ENCODE measurements at regions not wholly inside any gene's neighbourhood (a gene's known extent, or its start where the extent isn't known, plus 50 kb on each side); places are given as distances from the start of the nearest gene placed in this dataset.

DNA sequence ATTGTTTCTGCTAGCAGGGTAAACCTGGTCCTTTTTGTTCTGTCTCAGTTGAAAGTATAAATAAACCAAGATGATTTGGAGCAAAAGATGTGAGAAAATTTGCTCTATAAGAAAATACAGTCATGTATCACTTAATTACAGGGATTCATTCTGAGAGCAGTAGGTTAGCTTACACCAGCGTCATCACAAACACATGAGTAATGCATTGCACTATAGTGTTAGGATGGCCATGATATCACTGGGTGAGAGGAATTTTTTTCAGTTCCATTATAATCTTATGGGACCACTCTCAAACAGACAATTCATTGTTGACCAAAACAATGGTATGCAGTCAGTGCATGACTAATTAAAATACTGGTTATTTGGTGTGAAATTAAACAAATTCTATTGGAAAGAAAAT, 430.9 kb downstream of the CHSY3 start:
- TF ChIP-seq, protein P1, sequence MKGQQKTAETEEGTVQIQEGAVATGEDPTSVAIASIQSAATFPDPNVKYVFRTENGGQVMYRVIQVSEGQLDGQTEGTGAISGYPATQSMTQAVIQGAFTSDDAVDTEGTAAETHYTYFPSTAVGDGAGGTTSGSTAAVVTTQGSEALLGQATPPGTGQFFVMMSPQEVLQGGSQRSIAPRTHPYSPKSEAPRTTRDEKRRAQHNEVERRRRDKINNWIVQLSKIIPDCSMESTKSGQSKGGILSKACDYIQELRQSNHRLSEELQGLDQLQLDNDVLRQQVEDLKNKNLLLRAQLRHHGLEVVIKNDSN (CRISPR knock-in tag; IDR thresholded peaks at IDR 0.05), result no peak
- TF ChIP-seq, protein P2, sequence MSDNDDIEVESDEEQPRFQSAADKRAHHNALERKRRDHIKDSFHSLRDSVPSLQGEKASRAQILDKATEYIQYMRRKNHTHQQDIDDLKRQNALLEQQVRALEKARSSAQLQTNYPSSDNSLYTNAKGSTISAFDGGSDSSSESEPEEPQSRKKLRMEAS (CRISPR knock-in tag; IDR thresholded peaks at IDR 0.05), result no peak
- TF ChIP-seq TCF7 (CRISPR knock-in tag; IDR thresholded peaks at IDR 0.05; ENCODE audit: low read depth), result no peak
- TF ChIP-seq, protein P3, sequence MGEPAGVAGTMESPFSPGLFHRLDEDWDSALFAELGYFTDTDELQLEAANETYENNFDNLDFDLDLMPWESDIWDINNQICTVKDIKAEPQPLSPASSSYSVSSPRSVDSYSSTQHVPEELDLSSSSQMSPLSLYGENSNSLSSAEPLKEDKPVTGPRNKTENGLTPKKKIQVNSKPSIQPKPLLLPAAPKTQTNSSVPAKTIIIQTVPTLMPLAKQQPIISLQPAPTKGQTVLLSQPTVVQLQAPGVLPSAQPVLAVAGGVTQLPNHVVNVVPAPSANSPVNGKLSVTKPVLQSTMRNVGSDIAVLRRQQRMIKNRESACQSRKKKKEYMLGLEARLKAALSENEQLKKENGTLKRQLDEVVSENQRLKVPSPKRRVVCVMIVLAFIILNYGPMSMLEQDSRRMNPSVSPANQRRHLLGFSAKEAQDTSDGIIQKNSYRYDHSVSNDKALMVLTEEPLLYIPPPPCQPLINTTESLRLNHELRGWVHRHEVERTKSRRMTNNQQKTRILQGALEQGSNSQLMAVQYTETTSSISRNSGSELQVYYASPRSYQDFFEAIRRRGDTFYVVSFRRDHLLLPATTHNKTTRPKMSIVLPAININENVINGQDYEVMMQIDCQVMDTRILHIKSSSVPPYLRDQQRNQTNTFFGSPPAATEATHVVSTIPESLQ (CRISPR knock-in tag; IDR thresholded peaks at IDR 0.05), result no peak
- TF ChIP-seq, protein P4, sequence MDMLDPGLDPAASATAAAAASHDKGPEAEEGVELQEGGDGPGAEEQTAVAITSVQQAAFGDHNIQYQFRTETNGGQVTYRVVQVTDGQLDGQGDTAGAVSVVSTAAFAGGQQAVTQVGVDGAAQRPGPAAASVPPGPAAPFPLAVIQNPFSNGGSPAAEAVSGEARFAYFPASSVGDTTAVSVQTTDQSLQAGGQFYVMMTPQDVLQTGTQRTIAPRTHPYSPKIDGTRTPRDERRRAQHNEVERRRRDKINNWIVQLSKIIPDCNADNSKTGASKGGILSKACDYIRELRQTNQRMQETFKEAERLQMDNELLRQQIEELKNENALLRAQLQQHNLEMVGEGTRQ (CRISPR knock-in tag; IDR thresholded peaks at IDR 0.05), result no peak
- TF ChIP-seq, protein P5, sequence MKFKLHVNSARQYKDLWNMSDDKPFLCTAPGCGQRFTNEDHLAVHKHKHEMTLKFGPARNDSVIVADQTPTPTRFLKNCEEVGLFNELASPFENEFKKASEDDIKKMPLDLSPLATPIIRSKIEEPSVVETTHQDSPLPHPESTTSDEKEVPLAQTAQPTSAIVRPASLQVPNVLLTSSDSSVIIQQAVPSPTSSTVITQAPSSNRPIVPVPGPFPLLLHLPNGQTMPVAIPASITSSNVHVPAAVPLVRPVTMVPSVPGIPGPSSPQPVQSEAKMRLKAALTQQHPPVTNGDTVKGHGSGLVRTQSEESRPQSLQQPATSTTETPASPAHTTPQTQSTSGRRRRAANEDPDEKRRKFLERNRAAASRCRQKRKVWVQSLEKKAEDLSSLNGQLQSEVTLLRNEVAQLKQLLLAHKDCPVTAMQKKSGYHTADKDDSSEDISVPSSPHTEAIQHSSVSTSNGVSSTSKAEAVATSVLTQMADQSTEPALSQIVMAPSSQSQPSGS (CRISPR knock-in tag; IDR thresholded peaks at IDR 0.05; ENCODE audit: borderline replicate concordance, low read depth), result no peak
